GM19324 (cell line): ENCODE measurements at regions not wholly inside any gene's neighbourhood (a gene's known extent, or its start where the extent isn't known, plus 50 kb on each side); places are given as distances from the start of the nearest gene placed in this dataset.
"Not testable (repeated sequence)": the region's sequence is repeated elsewhere in the genome, so short reads cannot be mapped to it uniquely, and the experiment has no call there.

Experiments
- ATAC-seq: cut with Tn5 transposase; IDR thresholded peaks from one replicate; pipeline ENCODE4 v1.9.1; 2021; ENCODE audit warnings: mild to moderate bottlenecking, moderate library complexity; ENCODE audit not compliant: unreplicated experiment, low FRiP score

GRCh38 chr12:72723732-72724131, 451.6 kb downstream of the TRHDE start:
- no peak for ATAC-seq

- ATAC-seq, result no peak
These were observed 457.4 kb downstream of the TRHDE start for GRCh38 chr12:72729451-72730010.

- ATAC-seq, result no peak
These were observed 462.4 kb downstream of the TRHDE start for GRCh38 chr12:72734581-72734980.

GRCh38 chr12:72738811-72739210, 466.6 kb downstream of the TRHDE start:
- no peak for ATAC-seq

GRCh38 chr12:72740064-72740463, 467.9 kb downstream of the TRHDE start:
- ATAC-seq, result no peak

- ATAC-seq, result no peak
These were observed 470.4 kb downstream of the TRHDE start for GRCh38 chr12:72742568-72742967.

GRCh38 chr12:72746048-72746447, 473.9 kb downstream of the TRHDE start:
- ATAC-seq, result no peak

- ATAC-seq, result no peak
These were observed 475.1 kb downstream of the TRHDE start for GRCh38 chr12:72747111-72747849.

GRCh38 chr12:72748971-72749370, 476.8 kb downstream of the TRHDE start:
- ATAC-seq, result no peak

- ATAC-seq, result no peak
These were observed 481.4 kb downstream of the TRHDE start for GRCh38 chr12:72753571-72753970.

- ATAC-seq, result not testable (repeated sequence)
These were observed 481.9 kb downstream of the TRHDE start for GRCh38 chr12:72754026-72754425.

GRCh38 chr12:72766517-72766916, 494.3 kb downstream of the TRHDE start:
- ATAC-seq, result no peak

GRCh38 chr12:72774023-72774422, 501.9 kb downstream of the TRHDE start:
- no peak for ATAC-seq

GRCh38 chr12:72777806-72778205, 505.6 kb downstream of the TRHDE start:
- ATAC-seq, result no peak

- no peak for ATAC-seq
These were observed 518.1 kb downstream of the TRHDE start for GRCh38 chr12:72790273-72790672.

- no peak for ATAC-seq
These were observed 520.7 kb downstream of the TRHDE start for GRCh38 chr12:72792889-72793288.

GRCh38 chr12:72793796-72794195, 521.6 kb downstream of the TRHDE start:
- ATAC-seq, result no peak

GRCh38 chr12:72815421-72815820, 543.3 kb downstream of the TRHDE start:
- ATAC-seq, result no peak

GRCh38 chr12:72828662-72829324, 556.6 kb downstream of the TRHDE start:
- peak; percentile 77 for ATAC-seq

GRCh38 chr12:72829838-72830237, 557.7 kb downstream of the TRHDE start:
- no peak for ATAC-seq

GRCh38 chr12:72832024-72832423, 559.9 kb downstream of the TRHDE start:
- ATAC-seq, result no peak

- no peak for ATAC-seq
These were observed 564.0 kb downstream of the TRHDE start for GRCh38 chr12:72836194-72836593.
